ENCODE measurements at regions not wholly inside any gene's neighbourhood (a gene's known extent, or its start where the extent isn't known, plus 50 kb on each side); places are given as distances from the start of the nearest gene placed in this dataset.

DNA sequence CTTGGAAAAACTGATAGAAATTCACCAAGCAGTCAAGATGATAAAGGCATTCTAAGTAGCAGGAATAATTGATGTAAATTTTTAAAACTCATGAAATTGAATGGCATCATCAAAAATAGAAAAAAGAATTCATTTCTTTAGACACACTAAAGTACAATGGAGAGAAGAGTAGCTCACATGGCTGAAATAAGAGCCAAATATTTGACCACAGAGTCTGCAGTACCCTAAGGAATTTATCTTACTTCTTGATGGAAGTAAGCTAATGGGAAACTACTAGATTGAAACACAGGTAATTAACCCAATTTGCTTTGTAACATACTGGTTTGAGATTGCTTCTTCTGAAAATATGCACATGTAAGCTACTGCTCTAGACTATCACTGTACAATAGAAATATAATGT lies 70.8 kb upstream of the GPM6A start (continued):
- TF ChIP-seq, protein P1, sequence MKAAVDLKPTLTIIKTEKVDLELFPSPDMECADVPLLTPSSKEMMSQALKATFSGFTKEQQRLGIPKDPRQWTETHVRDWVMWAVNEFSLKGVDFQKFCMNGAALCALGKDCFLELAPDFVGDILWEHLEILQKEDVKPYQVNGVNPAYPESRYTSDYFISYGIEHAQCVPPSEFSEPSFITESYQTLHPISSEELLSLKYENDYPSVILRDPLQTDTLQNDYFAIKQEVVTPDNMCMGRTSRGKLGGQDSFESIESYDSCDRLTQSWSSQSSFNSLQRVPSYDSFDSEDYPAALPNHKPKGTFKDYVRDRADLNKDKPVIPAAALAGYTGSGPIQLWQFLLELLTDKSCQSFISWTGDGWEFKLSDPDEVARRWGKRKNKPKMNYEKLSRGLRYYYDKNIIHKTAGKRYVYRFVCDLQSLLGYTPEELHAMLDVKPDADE (IDR thresholded peaks at IDR 0.05) = no peak
- TF ChIP-seq, protein P2, sequence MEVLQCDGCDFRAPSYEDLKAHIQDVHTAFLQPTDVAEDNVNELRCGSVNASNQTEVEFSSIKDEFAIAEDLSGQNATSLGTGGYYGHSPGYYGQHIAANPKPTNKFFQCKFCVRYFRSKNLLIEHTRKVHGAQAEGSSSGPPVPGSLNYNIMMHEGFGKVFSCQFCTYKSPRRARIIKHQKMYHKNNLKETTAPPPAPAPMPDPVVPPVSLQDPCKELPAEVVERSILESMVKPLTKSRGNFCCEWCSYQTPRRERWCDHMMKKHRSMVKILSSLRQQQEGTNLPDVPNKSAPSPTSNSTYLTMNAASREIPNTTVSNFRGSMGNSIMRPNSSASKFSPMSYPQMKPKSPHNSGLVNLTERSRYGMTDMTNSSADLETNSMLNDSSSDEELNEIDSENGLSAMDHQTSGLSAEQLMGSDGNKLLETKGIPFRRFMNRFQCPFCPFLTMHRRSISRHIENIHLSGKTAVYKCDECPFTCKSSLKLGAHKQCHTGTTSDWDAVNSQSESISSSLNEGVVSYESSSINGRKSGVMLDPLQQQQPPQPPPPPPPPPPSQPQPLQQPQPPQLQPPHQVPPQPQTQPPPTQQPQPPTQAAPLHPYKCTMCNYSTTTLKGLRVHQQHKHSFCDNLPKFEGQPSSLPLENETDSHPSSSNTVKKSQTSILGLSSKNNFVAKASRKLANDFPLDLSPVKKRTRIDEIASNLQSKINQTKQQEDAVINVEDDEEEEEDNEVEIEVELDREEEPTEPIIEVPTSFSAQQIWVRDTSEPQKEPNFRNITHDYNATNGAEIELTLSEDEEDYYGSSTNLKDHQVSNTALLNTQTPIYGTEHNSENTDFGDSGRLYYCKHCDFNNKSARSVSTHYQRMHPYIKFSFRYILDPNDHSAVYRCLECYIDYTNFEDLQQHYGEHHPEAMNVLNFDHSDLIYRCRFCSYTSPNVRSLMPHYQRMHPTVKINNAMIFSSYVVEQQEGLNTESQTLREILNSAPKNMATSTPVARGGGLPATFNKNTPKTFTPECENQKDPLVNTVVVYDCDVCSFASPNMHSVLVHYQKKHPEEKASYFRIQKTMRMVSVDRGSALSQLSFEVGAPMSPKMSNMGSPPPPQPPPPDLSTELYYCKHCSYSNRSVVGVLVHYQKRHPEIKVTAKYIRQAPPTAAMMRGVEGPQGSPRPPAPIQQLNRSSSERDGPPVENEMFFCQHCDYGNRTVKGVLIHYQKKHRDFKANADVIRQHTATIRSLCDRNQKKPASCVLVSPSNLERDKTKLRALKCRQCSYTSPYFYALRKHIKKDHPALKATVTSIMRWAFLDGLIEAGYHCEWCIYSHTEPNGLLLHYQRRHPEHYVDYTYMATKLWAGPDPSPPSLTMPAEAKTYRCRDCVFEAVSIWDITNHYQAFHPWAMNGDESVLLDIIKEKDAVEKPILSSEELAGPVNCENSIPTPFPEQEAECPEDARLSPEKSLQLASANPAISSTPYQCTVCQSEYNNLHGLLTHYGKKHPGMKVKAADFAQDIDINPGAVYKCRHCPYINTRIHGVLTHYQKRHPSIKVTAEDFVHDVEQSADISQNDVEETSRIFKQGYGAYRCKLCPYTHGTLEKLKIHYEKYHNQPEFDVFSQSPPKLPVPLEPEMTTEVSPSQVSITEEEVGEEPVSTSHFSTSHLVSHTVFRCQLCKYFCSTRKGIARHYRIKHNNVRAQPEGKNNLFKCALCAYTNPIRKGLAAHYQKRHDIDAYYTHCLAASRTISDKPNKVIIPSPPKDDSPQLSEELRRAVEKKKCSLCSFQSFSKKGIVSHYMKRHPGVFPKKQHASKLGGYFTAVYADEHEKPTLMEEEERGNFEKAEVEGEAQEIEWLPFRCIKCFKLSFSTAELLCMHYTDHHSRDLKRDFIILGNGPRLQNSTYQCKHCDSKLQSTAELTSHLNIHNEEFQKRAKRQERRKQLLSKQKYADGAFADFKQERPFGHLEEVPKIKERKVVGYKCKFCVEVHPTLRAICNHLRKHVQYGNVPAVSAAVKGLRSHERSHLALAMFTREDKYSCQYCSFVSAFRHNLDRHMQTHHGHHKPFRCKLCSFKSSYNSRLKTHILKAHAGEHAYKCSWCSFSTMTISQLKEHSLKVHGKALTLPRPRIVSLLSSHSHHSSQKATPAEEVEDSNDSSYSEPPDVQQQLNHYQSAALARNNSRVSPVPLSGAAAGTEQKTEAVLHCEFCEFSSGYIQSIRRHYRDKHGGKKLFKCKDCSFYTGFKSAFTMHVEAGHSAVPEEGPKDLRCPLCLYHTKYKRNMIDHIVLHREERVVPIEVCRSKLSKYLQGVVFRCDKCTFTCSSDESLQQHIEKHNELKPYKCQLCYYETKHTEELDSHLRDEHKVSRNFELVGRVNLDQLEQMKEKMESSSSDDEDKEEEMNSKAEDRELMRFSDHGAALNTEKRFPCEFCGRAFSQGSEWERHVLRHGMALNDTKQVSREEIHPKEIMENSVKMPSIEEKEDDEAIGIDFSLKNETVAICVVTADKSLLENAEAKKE (CRISPR knock-in tag; IDR thresholded peaks at IDR 0.05) = no peak
- TF ChIP-seq EZH2 (IDR thresholded peaks at IDR 0.05; ENCODE audit: low read depth, unreplicated experiment) (no peak), NANOG (IDR thresholded peaks at IDR 0.05; ENCODE audit: borderline replicate concordance) (no peak), ZNF331 (CRISPR knock-in tag; IDR thresholded peaks at IDR 0.05; ENCODE audit: low read depth) (no peak)

DNA sequence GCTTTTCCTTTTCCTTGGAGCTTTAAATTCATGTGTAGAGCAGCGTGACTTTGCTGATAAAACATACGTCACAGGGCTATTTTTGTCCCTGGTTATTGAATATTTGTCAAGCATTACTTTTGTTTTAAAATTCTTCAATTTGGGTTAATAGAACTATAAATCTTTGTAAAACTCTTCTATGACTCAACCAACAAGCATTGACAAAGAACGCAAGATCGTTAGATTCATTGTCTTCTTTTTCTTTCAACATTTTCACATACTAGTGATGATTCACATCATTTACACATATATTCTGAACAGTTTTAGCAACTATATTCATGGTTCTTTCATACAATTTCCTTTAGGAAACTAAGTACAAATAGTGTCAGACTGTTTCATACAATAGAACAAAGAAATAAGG lies 72.0 kb upstream of the GPM6A start:
- Mint-ChIP-seq H3K36me3 (ENCODE audit: low read depth) (peaks cover 6% of the 10 kb centered on the region; the same call in 2 of the 3 replicates), H3K9me3 (peaks cover 6% of the 10 kb centered on the region; the same call in 2 of the 3 replicates), H3K4me1 (no peaks in the 10 kb centered on the region), H3K4me3 (no peak overlapping the region), H3K27me3 (ENCODE audit: insufficient read depth, low read depth, poor library complexity) (no peaks in the 10 kb centered on the region), H3K27ac (no peak overlapping the region)
- no peaks in the 10 kb centered on the region for H4K20me1 ChIP-seq (replicated peaks; ENCODE audit: insufficient read depth)
- H3K4me2 ChIP-seq = no peak overlapping the region
- no peaks in the 10 kb centered on the region for H3K9me2 ChIP-seq (ENCODE audit: insufficient read depth)
- ATAC-seq = no peak
- no peaks in the 10 kb centered on the region for H3F3A ChIP-seq (replicated peaks; ENCODE audit: low read depth)
- no peak for DNase-seq (ENCODE audit: low spot score)
- no peaks in the 10 kb centered on the region for H3K36me3 ChIP-seq (ENCODE audit: insufficient read depth)
- no peaks in the 10 kb centered on the region for H3K4me1 ChIP-seq (ENCODE audit: insufficient read depth)
- H2AFZ ChIP-seq = no peak overlapping the region
- no peaks in the 10 kb centered on the region for H3K27me3 ChIP-seq (ENCODE audit: insufficient read depth)
- H3K27ac ChIP-seq (ENCODE audit: low read depth) = no peak overlapping the region
- no peak overlapping the region for H3K4me3 ChIP-seq
- H3K79me2 ChIP-seq (replicated peaks; ENCODE audit: insufficient read depth) = no peaks in the 10 kb centered on the region
- no peak for TF ChIP-seq EZH2phosphoT487 (IDR thresholded peaks at IDR 0.05; ENCODE audit: unreplicated experiment)
- TF ChIP-seq, protein P3, sequence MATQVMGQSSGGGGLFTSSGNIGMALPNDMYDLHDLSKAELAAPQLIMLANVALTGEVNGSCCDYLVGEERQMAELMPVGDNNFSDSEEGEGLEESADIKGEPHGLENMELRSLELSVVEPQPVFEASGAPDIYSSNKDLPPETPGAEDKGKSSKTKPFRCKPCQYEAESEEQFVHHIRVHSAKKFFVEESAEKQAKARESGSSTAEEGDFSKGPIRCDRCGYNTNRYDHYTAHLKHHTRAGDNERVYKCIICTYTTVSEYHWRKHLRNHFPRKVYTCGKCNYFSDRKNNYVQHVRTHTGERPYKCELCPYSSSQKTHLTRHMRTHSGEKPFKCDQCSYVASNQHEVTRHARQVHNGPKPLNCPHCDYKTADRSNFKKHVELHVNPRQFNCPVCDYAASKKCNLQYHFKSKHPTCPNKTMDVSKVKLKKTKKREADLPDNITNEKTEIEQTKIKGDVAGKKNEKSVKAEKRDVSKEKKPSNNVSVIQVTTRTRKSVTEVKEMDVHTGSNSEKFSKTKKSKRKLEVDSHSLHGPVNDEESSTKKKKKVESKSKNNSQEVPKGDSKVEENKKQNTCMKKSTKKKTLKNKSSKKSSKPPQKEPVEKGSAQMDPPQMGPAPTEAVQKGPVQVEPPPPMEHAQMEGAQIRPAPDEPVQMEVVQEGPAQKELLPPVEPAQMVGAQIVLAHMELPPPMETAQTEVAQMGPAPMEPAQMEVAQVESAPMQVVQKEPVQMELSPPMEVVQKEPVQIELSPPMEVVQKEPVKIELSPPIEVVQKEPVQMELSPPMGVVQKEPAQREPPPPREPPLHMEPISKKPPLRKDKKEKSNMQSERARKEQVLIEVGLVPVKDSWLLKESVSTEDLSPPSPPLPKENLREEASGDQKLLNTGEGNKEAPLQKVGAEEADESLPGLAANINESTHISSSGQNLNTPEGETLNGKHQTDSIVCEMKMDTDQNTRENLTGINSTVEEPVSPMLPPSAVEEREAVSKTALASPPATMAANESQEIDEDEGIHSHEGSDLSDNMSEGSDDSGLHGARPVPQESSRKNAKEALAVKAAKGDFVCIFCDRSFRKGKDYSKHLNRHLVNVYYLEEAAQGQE (IDR thresholded peaks at IDR 0.05; ENCODE audit: unreplicated experiment) = no peak
- TF ChIP-seq, protein P1 (IDR thresholded peaks at IDR 0.05) = no peak
- no peak for TF ChIP-seq CREB1 (CRISPR knock-in tag; IDR thresholded peaks at IDR 0.05; ENCODE audit: low read depth)
- no peak for TF ChIP-seq EZH2 (IDR thresholded peaks at IDR 0.05; ENCODE audit: low read depth, unreplicated experiment)
- TF ChIP-seq POLR2AphosphoS5 (IDR thresholded peaks at IDR 0.05; ENCODE audit: low read depth) = no peak
- no peak for TF ChIP-seq STAT1 (IDR thresholded peaks at IDR 0.05; ENCODE audit: unreplicated experiment)
- TF ChIP-seq, protein P4, sequence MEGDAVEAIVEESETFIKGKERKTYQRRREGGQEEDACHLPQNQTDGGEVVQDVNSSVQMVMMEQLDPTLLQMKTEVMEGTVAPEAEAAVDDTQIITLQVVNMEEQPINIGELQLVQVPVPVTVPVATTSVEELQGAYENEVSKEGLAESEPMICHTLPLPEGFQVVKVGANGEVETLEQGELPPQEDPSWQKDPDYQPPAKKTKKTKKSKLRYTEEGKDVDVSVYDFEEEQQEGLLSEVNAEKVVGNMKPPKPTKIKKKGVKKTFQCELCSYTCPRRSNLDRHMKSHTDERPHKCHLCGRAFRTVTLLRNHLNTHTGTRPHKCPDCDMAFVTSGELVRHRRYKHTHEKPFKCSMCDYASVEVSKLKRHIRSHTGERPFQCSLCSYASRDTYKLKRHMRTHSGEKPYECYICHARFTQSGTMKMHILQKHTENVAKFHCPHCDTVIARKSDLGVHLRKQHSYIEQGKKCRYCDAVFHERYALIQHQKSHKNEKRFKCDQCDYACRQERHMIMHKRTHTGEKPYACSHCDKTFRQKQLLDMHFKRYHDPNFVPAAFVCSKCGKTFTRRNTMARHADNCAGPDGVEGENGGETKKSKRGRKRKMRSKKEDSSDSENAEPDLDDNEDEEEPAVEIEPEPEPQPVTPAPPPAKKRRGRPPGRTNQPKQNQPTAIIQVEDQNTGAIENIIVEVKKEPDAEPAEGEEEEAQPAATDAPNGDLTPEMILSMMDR (conservative IDR thresholded peaks at IDR 0.05; ENCODE audit: low read depth in 2 of 2) = no peak
- TF ChIP-seq JUNB (IDR thresholded peaks at IDR 0.05; ENCODE audit: unreplicated experiment) = no peak
